ENCODE measurements at regions not wholly inside any gene's neighbourhood (a gene's known extent, or its start where the extent isn't known, plus 50 kb on each side); places are given as distances from the start of the nearest gene placed in this dataset.
"Not testable (repeated sequence)": the region's sequence is repeated elsewhere in the genome, so short reads cannot be mapped to it uniquely, and the experiment has no call there.

- DNase-seq: no peak
Measured at GRCh38 chr7:69190763-69191162, 407.5 kb upstream of the AUTS2 start.

- DNase-seq: no peak
Measured at GRCh38 chr7:69192134-69192533, 406.1 kb upstream of the AUTS2 start.

- DNase-seq: no peak
Measured at GRCh38 chr7:69193061-69193460, 405.2 kb upstream of the AUTS2 start.

GRCh38 chr7:69196593-69196992 lies 401.7 kb upstream of the AUTS2 start:
- DNase-seq: no peak

- DNase-seq: no peak
Measured at GRCh38 chr7:69198250-69198649, 400.0 kb upstream of the AUTS2 start.

GRCh38 chr7:69199041-69199440 lies 399.2 kb upstream of the AUTS2 start:
- no peak for DNase-seq

GRCh38 chr7:69199661-69200060 lies 398.6 kb upstream of the AUTS2 start:
- DNase-seq: no peak

GRCh38 chr7:69203871-69204270 lies 394.4 kb upstream of the AUTS2 start:
- DNase-seq: no peak

- DNase-seq: no peak
Measured at GRCh38 chr7:69204943-69205342, 393.3 kb upstream of the AUTS2 start.

GRCh38 chr7:69205581-69205980 lies 392.7 kb upstream of the AUTS2 start:
- no peak for DNase-seq

- DNase-seq: no peak
Measured at GRCh38 chr7:69208276-69208675, 390.0 kb upstream of the AUTS2 start.

GRCh38 chr7:69208848-69209247 lies 389.4 kb upstream of the AUTS2 start:
- no peak for DNase-seq

GRCh38 chr7:69211336-69211735 lies 386.9 kb upstream of the AUTS2 start:
- no peak for DNase-seq

- no peak for DNase-seq
Measured at GRCh38 chr7:69211739-69212138, 386.5 kb upstream of the AUTS2 start.

GRCh38 chr7:69213878-69214277 lies 384.4 kb upstream of the AUTS2 start:
- DNase-seq: no peak

GRCh38 chr7:69215516-69215915 lies 382.8 kb upstream of the AUTS2 start:
- DNase-seq: not testable (repeated sequence)

GRCh38 chr7:69217516-69218350 lies 380.5 kb upstream of the AUTS2 start:
- no peak for DNase-seq

GRCh38 chr7:69218576-69218975 lies 379.7 kb upstream of the AUTS2 start:
- DNase-seq: no peak

GRCh38 chr7:69219381-69219780 lies 378.9 kb upstream of the AUTS2 start:
- DNase-seq: no peak

GRCh38 chr7:69225259-69225943 lies 372.9 kb upstream of the AUTS2 start:
- no peak for DNase-seq

- no peak for DNase-seq
Measured at GRCh38 chr7:69228212-69228811, 370.0 kb upstream of the AUTS2 start.

GRCh38 chr7:69232445-69233376 lies 365.6 kb upstream of the AUTS2 start:
- DNase-seq: no peak

- no peak for DNase-seq
Measured at GRCh38 chr7:69237541-69237940, 360.7 kb upstream of the AUTS2 start.
